GM19240 (cell line): ENCODE measurements at regions not wholly inside any gene's neighbourhood (a gene's known extent, or its start where the extent isn't known, plus 50 kb on each side); places are given as distances from the start of the nearest gene placed in this dataset.
"Not testable (repeated sequence)": the region's sequence is repeated elsewhere in the genome, so short reads cannot be mapped to it uniquely, and the experiment has no call there.

ENCODE experiments used
- DNase-seq: peaks from one replicate; pipeline ENCODE4 v3.0.0; 2011; ENCODE audit warnings: low spot score; ENCODE audit not compliant: insufficient read length

DNA sequence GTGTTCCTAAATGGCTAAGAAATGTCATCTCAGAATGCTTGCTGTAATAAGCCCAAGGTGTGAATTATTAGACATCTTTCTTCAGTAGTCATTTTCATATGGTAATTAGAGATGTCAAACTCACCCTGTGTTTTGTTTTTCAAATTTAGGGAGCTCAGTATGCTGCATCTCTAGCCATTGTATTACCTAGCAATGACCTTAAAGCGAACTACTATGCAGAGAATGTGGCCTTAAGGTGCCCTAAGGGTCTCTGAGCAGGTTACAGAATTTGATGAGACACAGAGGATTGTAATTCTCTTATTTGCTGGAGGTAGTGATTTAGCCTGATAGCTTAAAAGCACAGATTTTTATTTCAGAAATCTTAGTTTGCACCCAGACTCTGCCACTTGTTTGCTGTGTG, 1052.6 kb upstream of the DDX18 start:
- DNase-seq: no peak

DNA sequence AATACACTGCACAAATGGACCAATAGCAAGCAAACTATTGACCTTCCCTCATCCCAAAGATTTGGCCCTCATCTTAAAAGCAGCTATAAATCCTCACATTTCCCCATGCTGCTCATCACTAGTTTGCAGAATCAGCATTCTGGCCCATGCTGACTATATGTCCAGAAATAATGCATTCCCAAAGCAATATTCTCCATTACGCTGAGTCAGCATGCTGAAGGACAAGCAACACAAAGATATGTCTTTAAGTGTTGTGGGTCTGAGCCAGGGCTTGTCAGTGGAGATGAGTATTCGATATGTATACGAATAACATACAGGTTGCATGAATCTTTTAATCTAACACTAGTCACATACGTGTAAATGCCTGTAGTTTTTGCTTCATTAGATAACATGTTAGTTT, 1045.0 kb upstream of the DDX18 start:
- DNase-seq: no peak

DNA sequence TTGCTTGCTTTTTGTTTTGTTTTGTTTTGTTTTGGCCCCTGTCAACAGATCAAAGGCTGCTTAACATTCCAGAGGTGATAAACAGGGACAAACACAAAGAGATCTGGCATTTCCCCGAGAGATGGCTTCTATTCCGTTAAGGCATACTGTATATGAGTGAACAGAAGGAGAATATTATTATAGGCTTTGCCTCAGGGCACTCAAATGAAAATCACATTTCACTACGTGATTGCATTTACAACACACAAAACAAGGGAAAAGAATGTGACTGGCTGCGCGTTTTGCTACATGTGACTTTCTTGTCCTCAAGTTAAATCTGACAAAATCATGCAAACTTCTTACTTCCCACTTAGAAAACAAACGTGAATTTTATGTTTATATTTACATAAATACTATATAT, 1037.9 kb upstream of the DDX18 start:
- no peak for DNase-seq

DNA sequence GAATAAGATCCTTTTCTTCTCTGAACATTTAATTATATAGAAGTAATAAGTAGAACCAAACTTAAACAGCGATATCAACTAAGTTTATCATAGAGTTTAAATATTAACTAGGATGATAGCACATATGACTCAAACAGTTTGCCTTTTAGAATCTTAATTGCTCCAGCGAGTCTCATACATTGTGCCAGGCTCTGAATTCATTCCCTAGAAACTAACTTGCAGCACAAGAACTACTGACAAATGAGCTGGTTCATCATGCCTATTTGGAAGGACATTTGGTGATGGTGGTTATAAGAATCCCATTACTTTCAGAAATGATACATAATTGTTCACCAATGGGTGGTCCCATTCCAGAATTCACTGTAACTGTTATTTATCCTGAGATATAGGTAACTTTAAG, 1026.6 kb upstream of the DDX18 start:
- DNase-seq: no peak

DNA sequence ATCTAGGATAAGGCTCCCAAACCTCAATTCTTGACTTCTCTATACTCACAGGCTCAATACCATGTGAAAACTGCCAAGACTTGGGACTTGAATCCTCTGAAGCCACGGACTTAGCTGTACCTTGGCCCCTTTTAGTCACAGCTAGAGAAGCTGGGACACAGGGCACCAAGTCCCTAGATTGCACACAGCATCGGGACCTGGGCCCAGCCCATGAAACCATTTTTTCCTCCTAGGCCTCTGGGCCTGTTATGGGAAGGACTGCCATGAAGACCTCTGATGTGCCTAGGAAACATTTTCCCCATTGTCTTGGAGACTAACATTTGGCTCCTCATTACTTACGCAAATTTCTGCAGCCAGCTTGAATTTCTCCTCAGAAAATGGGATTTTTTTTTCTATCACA, 1011.8 kb upstream of the DDX18 start:
- DNase-seq: no peak

DNA sequence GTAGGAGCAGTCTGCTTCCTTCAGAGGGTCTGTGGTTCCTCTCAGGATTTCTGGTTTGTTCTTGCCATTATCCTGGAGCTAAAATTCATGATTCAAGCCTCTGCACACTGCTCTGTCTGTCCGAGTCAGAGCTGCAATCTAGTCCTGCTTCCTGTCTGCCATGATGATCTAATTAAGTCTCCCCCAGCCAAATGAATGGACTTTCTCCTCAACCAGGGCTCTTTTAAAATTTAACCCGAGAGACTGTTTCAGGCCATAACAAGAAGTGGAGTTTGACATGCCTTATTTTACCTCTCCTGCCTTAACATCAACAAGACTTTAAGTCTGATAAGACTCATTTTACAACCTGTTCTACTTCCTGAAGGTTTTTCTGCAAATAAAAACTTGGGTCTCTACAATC, 1009.6 kb upstream of the DDX18 start:
- no peak for DNase-seq

DNA sequence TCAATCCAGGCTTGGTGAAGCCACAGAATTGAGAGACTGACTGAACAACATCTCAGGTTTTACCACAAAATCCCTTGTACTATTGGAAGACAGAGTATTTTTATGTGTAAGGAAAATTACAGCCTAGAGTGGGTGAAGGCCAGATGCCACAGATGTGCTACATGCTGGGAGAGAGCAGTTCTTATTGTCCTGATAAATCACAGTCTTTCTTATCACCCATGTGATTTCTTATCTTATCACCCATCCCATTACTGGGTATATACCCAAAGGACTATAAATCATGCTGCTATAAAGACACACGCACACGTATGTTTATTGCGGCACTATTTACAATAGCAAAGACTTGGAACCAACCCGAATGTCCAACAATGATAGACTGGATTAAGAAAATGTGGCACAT, 1008.0 kb upstream of the DDX18 start:
- DNase-seq: not testable (repeated sequence)

DNA sequence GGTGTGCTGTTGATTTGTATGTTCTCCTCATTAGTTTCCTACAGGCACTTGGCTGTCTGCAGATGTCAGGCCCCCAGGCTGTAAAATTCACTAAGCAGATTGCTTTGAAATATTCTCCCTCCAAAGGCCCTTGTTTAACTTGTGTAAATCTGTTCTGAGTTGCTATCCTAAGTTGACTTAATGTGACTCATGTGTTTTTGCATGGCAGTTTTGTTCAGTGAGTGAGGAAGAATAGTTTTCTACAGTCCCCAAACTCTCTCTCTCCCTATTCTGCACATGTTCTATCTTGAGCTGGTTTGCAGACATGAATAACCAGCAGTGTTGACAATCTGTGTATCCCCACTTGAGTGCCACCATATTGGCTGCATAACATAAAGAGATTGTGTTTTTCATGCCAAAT, 1005.4 kb upstream of the DDX18 start:
- DNase-seq: no peak

DNA sequence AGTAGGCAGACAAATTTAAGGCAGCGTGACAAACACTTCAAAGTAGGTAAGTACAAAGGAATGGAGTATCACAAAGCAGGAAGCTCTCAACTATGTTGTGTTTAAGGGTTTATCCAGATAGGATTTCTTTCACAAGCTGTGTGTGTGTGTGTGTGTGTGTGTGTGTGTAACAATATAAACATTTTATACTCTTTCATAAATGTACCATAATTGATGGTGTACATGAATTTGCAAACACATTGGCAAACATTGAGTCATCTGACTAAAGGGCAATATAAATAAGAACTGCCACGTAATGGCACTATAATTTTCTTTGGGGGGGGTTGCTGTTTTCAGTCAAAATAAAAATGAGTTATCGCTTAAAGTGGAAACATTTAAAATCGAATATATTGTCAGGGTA, 1004.4 kb upstream of the DDX18 start:
- no peak for DNase-seq

DNA sequence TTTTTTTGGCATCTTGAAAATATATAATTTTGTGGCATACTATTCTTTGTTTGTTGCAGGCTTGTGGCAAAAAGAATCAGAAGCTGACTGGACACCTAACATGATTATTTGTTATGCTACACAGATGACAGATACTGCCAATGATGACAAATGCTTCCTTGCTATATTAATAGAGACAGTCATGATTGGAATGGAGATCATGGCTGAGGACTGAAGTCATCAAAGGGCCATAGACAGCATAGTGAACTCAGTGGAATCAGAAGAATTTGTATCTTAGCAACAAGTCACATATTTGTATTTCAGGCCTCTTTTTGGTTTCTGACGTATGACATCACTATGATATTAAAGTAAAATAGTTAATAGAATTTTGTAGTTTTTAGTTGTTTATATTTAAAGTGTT, 1003.8 kb upstream of the DDX18 start:
- no peak for DNase-seq

DNA sequence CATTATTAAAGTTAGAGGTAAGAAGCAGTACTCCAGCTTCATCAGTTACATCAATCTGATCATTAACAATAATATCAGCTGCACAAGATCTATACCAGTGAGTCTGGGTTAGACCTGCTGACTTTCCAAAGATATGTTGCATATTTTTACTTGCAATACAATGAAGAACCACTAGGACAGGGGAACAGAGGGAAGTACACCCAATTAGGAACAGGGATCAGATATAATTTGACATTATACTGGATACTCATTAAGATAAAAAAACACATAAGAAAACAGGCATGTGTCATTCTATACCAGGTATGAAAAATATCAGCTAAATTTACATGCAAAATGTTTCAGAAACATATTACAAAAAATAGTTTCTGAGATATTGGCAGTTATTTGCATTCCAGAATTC, 995.1 kb upstream of the DDX18 start:
- no peak for DNase-seq

DNA sequence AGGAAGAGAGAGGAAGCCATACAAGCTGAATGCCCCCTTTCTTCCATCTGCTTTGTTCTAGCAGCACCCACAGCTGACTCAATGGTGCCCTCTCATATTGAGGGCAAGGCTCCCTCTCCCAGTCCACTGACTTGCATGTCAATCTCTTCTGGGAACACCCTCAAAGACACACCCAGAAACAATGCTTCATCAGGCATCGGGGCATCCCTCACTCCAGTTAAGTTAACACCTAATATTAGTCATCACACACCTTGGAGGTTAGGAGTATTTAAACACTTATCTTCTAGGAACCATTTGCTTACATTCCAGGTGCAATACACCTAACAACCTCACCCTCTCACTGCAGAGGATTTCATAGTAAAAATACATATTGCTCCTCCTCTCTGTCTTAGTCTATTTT, 993.5 kb upstream of the DDX18 start:
- no peak for DNase-seq

DNA sequence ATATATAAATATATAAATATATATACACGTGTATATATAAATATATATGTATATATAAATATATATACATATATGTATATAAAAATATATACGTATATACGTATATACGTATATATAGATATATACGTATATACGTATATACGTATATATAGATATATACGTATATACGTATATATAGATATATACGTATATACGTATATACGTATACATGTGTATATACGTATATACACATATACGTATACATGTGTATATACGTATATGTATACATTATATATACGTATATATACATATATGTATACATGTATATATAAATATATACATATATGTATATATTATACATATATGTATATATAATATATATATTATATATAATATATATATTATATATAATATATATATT, 984.9 kb upstream of the DDX18 start:
- DNase-seq: not testable (repeated sequence)

DNA sequence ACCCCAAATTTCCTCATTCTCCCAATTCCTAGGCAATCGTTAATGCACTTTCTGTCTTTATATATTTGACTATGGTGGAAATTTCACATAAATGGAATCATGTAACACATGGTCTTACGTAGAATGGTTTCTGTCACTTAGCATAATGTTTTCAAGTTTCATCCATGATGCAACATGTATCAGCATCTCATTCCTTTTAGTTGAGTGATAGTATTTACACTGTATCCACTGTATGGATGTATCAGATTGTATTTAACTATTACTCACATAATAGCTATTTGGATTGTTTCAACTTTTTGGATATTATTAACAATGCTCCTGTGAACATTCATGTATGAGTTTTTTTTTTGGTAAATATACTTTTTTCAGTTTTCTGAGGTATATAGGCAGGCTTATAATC, 982.3 kb upstream of the DDX18 start:
- no peak for DNase-seq

DNA sequence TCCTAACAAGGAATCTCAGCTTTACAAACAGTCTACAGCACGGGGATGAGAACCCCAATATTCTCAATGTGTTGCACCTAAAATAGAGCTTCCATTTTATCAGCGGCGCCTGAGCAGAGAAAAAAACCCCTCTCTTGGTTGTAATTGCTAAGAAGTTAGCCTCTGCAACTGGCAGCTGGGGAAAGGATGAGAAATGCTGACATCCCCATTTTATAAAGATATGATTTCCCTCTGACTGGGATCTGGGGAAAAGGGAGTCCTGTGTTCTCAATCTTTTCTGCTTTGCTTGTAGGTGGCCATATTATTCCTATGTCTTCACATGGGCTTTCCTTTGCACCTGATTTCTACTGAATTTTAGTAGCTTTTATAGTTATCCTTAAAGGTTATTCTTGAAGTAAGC, 981.4 kb upstream of the DDX18 start:
- no peak for DNase-seq

DNA sequence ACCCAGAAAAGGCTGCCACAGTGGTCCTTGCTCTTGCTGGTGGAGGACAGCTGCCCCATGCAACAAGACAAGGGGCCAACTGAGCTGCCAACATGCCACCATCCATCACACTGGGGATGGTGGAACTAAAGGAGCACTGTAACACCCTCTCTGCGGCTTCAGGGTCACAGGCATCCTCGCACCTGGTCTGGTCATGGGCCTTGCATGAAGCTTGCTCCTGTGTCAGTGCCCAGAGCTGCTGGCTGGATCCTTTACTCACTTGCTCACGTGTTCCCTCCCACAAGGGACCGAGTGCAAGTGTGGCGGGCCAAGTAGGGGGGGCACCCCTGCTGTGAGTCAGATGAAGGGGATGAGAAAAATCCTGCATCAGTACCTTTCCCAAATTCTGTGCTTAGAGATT, 972.3 kb upstream of the DDX18 start:
- DNase-seq: no peak

DNA sequence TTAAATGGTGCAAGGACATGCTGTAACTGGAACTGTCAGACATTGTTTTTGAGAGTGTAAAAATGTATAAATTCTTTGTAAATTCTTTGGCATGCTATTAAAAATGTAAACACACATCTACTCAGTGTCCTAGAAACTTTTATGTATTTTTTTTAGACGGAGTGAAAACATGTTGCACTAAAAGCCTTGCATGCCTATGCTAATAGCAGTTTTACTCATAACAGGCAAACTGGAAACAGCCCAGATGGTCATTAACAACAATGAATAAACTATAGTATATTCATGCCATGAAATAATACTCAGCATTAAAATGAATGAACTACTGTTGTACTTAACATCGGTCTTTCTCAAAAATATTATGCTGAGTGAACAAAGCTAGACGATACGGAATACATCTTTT, 954.8 kb upstream of the DDX18 start:
- no peak for DNase-seq

DNA sequence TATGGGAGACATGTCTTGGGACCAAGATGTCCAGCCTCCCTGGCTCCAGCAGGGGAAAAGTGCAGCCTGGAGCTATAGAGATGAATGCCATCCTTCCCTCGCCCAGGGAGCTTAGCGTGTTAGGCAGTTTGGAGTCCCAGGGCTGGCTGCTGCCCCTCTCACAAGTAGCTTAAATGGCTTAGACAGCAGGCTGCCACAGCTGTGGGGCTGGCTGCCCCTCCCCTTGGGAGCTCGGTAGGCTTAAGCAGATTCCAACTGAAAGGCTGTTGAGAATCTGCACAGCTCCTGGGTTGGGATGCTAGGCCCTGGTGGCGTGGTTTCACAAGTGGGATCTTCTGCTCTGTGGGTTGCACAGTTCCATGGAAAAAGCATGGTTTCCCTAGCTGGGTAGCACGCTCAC, 940.5 kb upstream of the DDX18 start:
- no peak for DNase-seq

DNA sequence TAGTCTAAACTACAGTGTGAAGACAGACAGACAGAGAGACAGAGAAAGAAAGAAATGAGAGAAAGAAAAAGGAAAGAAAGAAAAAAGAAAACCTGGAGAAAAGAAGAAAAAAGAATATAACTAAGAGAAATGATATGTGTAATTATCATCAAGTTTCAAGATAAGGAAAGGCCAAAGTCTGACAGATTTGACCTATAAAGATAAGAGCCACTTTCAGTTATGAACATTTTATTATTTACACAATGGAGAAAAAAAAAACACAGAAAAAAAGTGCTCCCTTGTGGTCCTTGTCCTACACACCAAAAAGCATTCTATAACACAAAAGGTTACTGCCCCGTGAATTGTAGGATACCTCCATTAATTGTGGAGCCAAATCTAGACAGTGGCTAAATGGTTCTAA, 937.2 kb upstream of the DDX18 start:
- DNase-seq: no peak

DNA sequence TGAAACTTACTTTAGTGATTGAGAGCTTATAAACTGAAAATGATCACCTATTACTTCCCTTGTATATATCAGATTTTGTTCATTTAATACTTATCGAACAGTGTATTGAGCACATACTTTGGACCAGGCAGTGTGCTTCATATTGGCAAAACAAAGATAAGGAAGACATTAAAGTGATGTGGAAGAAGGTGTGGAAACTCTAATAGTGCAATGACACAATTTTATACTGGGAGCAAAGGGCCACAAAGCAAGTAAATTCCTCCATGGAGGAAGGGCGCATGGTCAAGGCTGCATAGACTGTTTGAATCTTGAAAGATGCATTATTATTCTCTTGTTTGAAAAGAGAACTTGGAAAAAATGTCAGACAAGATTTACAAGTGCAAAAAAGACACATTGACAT, 936.5 kb upstream of the DDX18 start:
- DNase-seq: no peak

DNA sequence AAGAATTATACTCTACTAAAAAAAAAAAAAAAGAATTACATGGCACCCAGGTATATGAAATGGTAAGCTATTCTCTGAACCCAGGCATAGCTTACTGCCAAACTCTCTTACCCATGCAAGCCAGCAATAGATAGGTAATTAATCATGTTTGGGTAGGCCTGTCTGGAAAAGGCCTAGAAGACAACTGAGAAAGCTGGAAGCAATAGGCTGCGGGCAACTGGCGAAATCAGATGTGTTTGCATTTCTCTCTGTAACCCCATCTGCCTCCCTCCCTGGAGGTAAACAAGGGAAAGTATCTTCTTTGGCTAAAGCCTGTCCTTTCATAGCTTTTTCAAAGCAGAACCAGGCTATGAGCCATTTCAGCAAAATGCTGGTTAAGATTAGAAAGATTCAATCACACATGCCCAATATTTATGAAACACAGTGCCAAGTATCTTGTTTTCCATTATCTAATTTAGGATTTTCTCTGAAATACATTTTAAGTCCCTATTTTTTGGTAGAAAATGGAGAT, 934.8 kb upstream of the DDX18 start:
- DNase-seq: no peak

DNA sequence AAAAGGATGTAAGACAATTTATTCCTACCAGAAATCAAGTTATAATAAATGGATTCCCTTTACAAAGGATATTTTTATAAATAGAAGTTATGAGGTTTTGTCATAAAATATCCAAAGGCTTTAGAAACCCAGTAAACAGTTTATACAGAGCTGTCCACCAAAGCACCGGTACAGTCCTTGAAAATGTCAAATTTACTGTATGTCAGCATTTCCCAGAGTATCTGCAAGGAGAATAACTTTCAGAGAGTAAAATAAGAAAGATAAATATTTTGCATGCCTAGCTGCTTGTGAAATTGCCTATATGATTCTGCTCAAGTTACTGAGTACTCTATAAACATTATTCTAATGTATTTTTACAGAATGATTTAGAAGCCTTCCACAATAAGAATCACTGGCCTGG, 923.3 kb upstream of the DDX18 start:
- DNase-seq: no peak

DNA sequence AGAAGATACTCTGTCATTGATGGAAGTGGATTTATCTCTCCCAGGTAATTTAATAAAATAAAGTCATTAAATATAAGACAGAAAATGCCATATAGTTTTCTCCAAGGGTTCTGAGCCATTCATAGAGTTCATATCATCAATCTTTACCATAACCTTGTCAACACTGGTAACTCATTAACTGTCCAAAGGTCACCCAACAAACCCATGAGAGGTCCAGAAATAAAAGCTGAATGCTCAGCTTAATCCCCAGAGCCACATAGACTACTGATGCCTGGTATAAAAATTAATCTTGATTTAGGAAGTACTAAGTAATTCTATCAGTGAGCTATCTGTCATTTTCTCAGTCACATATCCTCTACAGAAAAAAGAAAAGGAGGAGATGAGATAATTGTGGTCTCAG, 903.0 kb upstream of the DDX18 start:
- DNase-seq: no peak

DNA sequence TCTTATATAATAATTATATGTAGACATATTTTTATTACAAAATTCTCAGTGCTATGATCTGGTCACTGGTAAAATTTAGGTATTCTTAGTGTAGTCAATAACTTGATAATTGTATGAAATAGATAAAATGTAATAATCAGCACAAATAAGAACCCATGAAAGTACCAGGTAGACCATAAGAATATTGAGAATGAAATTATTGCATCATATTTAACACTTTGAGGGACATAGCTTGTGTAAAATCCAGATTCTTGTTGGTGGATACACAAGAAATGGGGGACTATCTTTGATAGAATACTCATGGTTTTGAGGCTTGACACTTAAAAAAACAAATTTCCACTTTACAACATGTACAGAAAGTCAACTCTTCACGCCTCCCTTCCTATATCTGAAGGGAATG, 898.8 kb upstream of the DDX18 start:
- DNase-seq: no peak

DNA sequence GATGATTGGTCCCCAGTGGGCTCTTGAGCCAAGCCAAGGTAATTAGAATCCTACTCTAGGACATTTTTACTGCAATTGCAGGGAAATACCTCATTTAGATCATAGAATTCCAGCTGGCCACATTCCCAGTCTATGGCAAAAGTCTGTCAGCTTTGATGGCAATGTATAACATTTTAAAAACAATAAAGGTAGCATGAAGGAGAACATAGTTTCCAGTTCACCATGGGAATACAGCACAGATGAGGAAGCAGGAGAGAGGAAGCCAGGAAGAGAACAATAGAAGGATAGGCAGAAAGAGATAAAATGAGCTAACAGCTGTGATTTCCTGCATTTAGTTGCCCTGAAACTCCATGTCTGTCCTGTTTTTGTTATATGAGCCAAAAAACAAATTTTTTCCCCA, 897.3 kb upstream of the DDX18 start:
- no peak for DNase-seq
